ENCODE measurements at regions not wholly inside any gene's neighbourhood (a gene's known extent, or its start where the extent isn't known, plus 50 kb on each side); places are given as distances from the start of the nearest gene placed in this dataset.

GRCh38 chr2:19670303-19670702 is 231.5 kb downstream of the TTC32 start:
- DNase-seq (ENCODE audit: low read depth): no peak
- TF ChIP-seq CTCF (conservative IDR thresholded peaks at IDR 0.05; ENCODE audit: control insufficient read depth, insufficient read depth, low read depth, low read length): no peak
- H3K4me3 ChIP-seq (ENCODE audit: control insufficient read depth, low read depth, low read length): no peak overlapping the region

- H3K4me3 ChIP-seq (ENCODE audit: control insufficient read depth, low read depth, low read length): no peak overlapping the region
- no peak for TF ChIP-seq CTCF (conservative IDR thresholded peaks at IDR 0.05; ENCODE audit: control insufficient read depth, insufficient read depth, low read depth, low read length)
- no peak for DNase-seq (ENCODE audit: low read depth)
Observed at GRCh38 chr2:19669559-19669958, 232.2 kb downstream of the TTC32 start.

- DNase-seq (ENCODE audit: low read depth): no peak
- H3K4me3 ChIP-seq (ENCODE audit: control insufficient read depth, low read depth, low read length): no peak overlapping the region
- no peak for TF ChIP-seq CTCF (conservative IDR thresholded peaks at IDR 0.05; ENCODE audit: control insufficient read depth, insufficient read depth, low read depth, low read length)
Observed at GRCh38 chr2:19669126-19669525, 232.7 kb downstream of the TTC32 start.

GRCh38 chr2:19667536-19667949 is 234.2 kb downstream of the TTC32 start:
- TF ChIP-seq CTCF (conservative IDR thresholded peaks at IDR 0.05; ENCODE audit: control insufficient read depth, insufficient read depth, low read depth, low read length): no peak
- H3K4me3 ChIP-seq (ENCODE audit: control insufficient read depth, low read depth, low read length): no peak overlapping the region
- DNase-seq (ENCODE audit: low read depth): no peak

GRCh38 chr2:19667085-19667484 is 234.7 kb downstream of the TTC32 start:
- no peak overlapping the region for H3K4me3 ChIP-seq (ENCODE audit: control insufficient read depth, low read depth, low read length)
- TF ChIP-seq CTCF (conservative IDR thresholded peaks at IDR 0.05; ENCODE audit: control insufficient read depth, insufficient read depth, low read depth, low read length): peak; percentile 32
- peak; percentile 63 for DNase-seq (ENCODE audit: low read depth)

- DNase-seq (ENCODE audit: low read depth): peak; percentile 45
- no peak overlapping the region for H3K4me3 ChIP-seq (ENCODE audit: control insufficient read depth, low read depth, low read length)
- no peak for TF ChIP-seq CTCF (conservative IDR thresholded peaks at IDR 0.05; ENCODE audit: control insufficient read depth, insufficient read depth, low read depth, low read length)
Observed at GRCh38 chr2:19664646-19665045, 237.1 kb downstream of the TTC32 start.
